HCT116 (cell line): ENCODE measurements at regions not wholly inside any gene's neighbourhood (a gene's known extent, or its start where the extent isn't known, plus 50 kb on each side); places are given as distances from the start of the nearest gene placed in this dataset.

Experiments used
- ATAC-seq: fragments of 200-7000 bp; cut with Tn5 transposase; 2 replicates; pipeline ENCODE4 v1.9.1; 2020; ENCODE audit warnings: mild to moderate bottlenecking, moderate library complexity
- BruUV-seq: library from RNA; stranded (reverse); fragments of 400-500 nt; replicated peaks from 2 replicates; lab custom pipeline; 2021; lab: Mats Ljungman, UMichigan
- CTCF ChIA-PET: fragments of 300-600 bp; sonication (Branson Sonifier 250); formaldehyde crosslinking; loops from one replicate; lab custom pipeline; 2021; ENCODE audit warnings: antibody characterized with exemption; lab: Charles Lee
- POLR2A ChIA-PET: fragments of 300-600, 350-600 bp; sonication (Branson Sonifier 250); formaldehyde crosslinking; loops from one replicate; lab custom pipeline; 2021; ENCODE audit warnings: antibody characterized with exemption; lab: Charles Lee
- RAD21 ChIA-PET, 2 experiments: fragments of 300-600 bp; sonication (Branson Sonifier 250); formaldehyde crosslinking; loops; one replicate each; lab custom pipeline; 2023; ENCODE audit warnings: low total read pairs in 2 of 2; ENCODE audit not compliant: uncharacterized antibody in 2 of 2, unreplicated experiment in 2 of 2, low non-redundant PET in 1 of 2; lab: Charles Lee
- DNase-seq: peaks from one replicate; pipeline ENCODE4 v3.0.0-alpha.2; 2010; ENCODE audit warnings: low read depth, low spot score
- H2AFZ ChIP-seq: fragments of 200-600 bp; shearing (Covaris generic), sonication (generic); 2 replicates; pipeline ENCODE4 v1.6.1; 2017; ENCODE audit warnings: low read depth, mixed run types, mixed read lengths, antibody characterized with exemption, low read length; ENCODE audit not compliant: poor library complexity, severe bottlenecking
- H3K27ac ChIP-seq: 2 replicates; pipeline ENCODE4 v1.5.1; 2012; ENCODE audit warnings: low read depth, low read length
- H3K27me3 ChIP-seq: fragments of 200-600 bp; sonication (generic); 2 replicates; pipeline ENCODE4 v1.6.1; 2016; ENCODE audit warnings: mixed run types, low read length, mixed read lengths; ENCODE audit not compliant: insufficient read depth
- H3K36me3 ChIP-seq, 2 experiments: fragments of 200-500 bp in 1 of 2; fragments of 200-600 bp in 1 of 2; sonication (Bioruptor generic) in 1 of 2; sonication (generic) in 1 of 2; 2 replicates each; pipeline versions ENCODE4 v1.5.1 to v1.6.1; 2014 to 2016; ENCODE audit warnings: low read length in 2 of 2, inconsistent platforms in 1 of 2, mixed read lengths in 1 of 2, mixed run types in 1 of 2; ENCODE audit not compliant: insufficient read depth in 2 of 2, control insufficient read depth in 1 of 2
- H3K4me1 ChIP-seq, 2 experiments: fragments of 200-600 bp in 1 of 2; sonication (generic) in 1 of 2; 2 replicates each; pipeline versions ENCODE4 v1.5.1 to v1.6.1; 2012 to 2017; ENCODE audit warnings: low read length in 2 of 2, inconsistent platforms in 1 of 2, mild to moderate bottlenecking in 1 of 2, mixed read lengths in 1 of 2, mixed run types in 1 of 2, moderate library complexity in 1 of 2; ENCODE audit not compliant: insufficient read depth in 2 of 2, control insufficient read depth in 1 of 2
- H3K4me2 ChIP-seq: fragments of 200-600 bp; sonication (generic); 2 replicates; pipeline ENCODE4 v1.6.1; 2017; ENCODE audit warnings: mixed run types, low read length, mixed read lengths
- H3K4me3 ChIP-seq, 2 experiments: fragments of 200-600 bp in 1 of 2; sonication (generic) in 1 of 2; replicated peaks in 1 of 2; 2 replicates each; pipeline ENCODE4 v1.5.1; 2011 to 2016; ENCODE audit warnings: low read length in 2 of 2, control low read depth in 1 of 2, low read depth in 1 of 2, mild to moderate bottlenecking in 1 of 2, mixed read lengths in 1 of 2, mixed run types in 1 of 2
- H3K79me2 ChIP-seq: fragments of 200-600 bp; sonication (generic); 2 replicates; pipeline ENCODE4 v1.6.1; 2017; ENCODE audit warnings: mild to moderate bottlenecking, mixed run types, low read length, moderate library complexity, mixed read lengths; ENCODE audit not compliant: insufficient read depth
- H3K9ac ChIP-seq: fragments of 200-600 bp; sonication (generic); 2 replicates; pipeline ENCODE4 v1.6.1; 2016; ENCODE audit warnings: low read length, mixed read lengths
- H3K9me2 ChIP-seq: fragments of 200-600 bp; sonication (generic), shearing (Covaris generic); 2 replicates; pipeline ENCODE4 v1.6.1; 2017; ENCODE audit warnings: mixed run types, mild to moderate bottlenecking, moderate library complexity; ENCODE audit not compliant: insufficient read depth
- H3K9me3 ChIP-seq, 2 experiments: fragments of 200-500 bp in 1 of 2; fragments of 200-600 bp in 1 of 2; sonication (Bioruptor generic) in 1 of 2; sonication (generic) in 1 of 2; 2 replicates each; pipeline ENCODE4 v1.6.1; 2014 to 2017; ENCODE audit warnings: low read length in 2 of 2, mixed read lengths in 2 of 2, inconsistent platforms in 1 of 2, low read depth in 1 of 2, mild to moderate bottlenecking in 1 of 2, mixed run types in 1 of 2, moderate library complexity in 1 of 2; ENCODE audit not compliant: control insufficient read depth in 1 of 2, insufficient read depth in 1 of 2
- H4K20me1 ChIP-seq: fragments of 200-600 bp; sonication (generic), shearing (Covaris generic); 2 replicates; pipeline ENCODE4 v1.6.1; 2017; ENCODE audit warnings: mixed run types, mild to moderate bottlenecking, moderate library complexity; ENCODE audit not compliant: insufficient read depth
- CBX3 ChIP-seq: IDR thresholded peaks from 2 replicates; pipeline ENCODE4 v1.6.1; 2012; ENCODE audit warnings: low read depth
- CEBPB ChIP-seq: IDR thresholded peaks from 2 replicates; pipeline ENCODE4 v1.6.1; 2012; ENCODE audit warnings: low read depth
- EGR1 ChIP-seq: IDR thresholded peaks from 2 replicates; pipeline ENCODE4 v1.6.1; 2012; ENCODE audit warnings: low read depth
- ELF1 ChIP-seq: IDR thresholded peaks from 2 replicates; pipeline ENCODE4 v1.6.1; 2012; ENCODE audit warnings: low read depth, borderline replicate concordance
- EZH2 ChIP-seq: fragments of 200-600 bp; sonication (generic); IDR thresholded peaks from 2 replicates; pipeline ENCODE4 v1.6.1; 2017; ENCODE audit warnings: antibody characterized with exemption, mixed run types
- JUND ChIP-seq: IDR thresholded peaks from 2 replicates; pipeline ENCODE4 v1.6.1; 2012
- POLR2A ChIP-seq: IDR thresholded peaks from 2 replicates; pipeline ENCODE4 v1.7.0; 2011; ENCODE audit warnings: borderline replicate concordance; ENCODE audit not compliant: insufficient read depth, insufficient read length; ENCODE audit errors: extremely low read depth
- POLR2AphosphoS5 ChIP-seq: IDR thresholded peaks from 2 replicates; pipeline ENCODE4 v1.6.1; 2011; ENCODE audit warnings: mild to moderate bottlenecking, low read depth, low read length, moderate library complexity
- RAD21 ChIP-seq: IDR thresholded peaks from 2 replicates; pipeline ENCODE4 v1.6.1; 2012; ENCODE audit warnings: low read depth, mild to moderate bottlenecking
- SP1 ChIP-seq: IDR thresholded peaks from 2 replicates; pipeline ENCODE4 v1.6.1; 2012; ENCODE audit warnings: low read depth
- SRF ChIP-seq: IDR thresholded peaks from 2 replicates; pipeline ENCODE4 v1.6.1; 2012; ENCODE audit warnings: low read depth
- TCF7L2 ChIP-seq: IDR thresholded peaks from 2 replicates; pipeline ENCODE4 v1.7.0; 2011; ENCODE audit warnings: borderline replicate concordance, inconsistent platforms; ENCODE audit not compliant: insufficient read depth, insufficient read length; ENCODE audit errors: extremely low read depth
- YY1 ChIP-seq: IDR thresholded peaks from 2 replicates; pipeline ENCODE4 v1.6.1; 2011; ENCODE audit warnings: low read length, low read depth, moderate library complexity, mild to moderate bottlenecking; ENCODE audit not compliant: insufficient replicate concordance; ENCODE audit errors: extremely low read depth
- ZBTB33 ChIP-seq: IDR thresholded peaks from 2 replicates; pipeline ENCODE4 v1.6.1; 2011; ENCODE audit warnings: mild to moderate bottlenecking, low read length, moderate library complexity; ENCODE audit not compliant: insufficient replicate concordance; ENCODE audit errors: extremely low read depth
- ZFX ChIP-seq: fragments of 450-650 bp; IDR thresholded peaks from 2 replicates; pipeline ENCODE4 v1.6.1; 2017
- intact Hi-C: fragments of 100-400 bp; cut with micrococcal nuclease; formaldehyde crosslinking; loops from 2 replicates; pipeline ENCODE4 v1.10.0; 2022
- TF ChIP-seq, protein P1 (sequence below): IDR thresholded peaks from 2 replicates; pipeline ENCODE4 v1.6.1; 2012; ENCODE audit warnings: low read depth
- TF ChIP-seq, protein P2 (sequence below), 3 experiments: fragments of 200-600 bp in 1 of 3; sonication (generic) in 1 of 3; IDR thresholded peaks in 2 of 3; conservative IDR thresholded peaks in 1 of 3; 2 replicates each; pipeline ENCODE4 v1.5.1; 2012 to 2017; ENCODE audit warnings: low read depth in 2 of 3, low read length in 2 of 3, antibody characterized with exemption in 1 of 3, borderline replicate concordance in 1 of 3, control low read depth in 1 of 3, mild to moderate bottlenecking in 1 of 3, mixed read lengths in 1 of 3, mixed run types in 1 of 3, moderate library complexity in 1 of 3; ENCODE audit not compliant: insufficient read depth in 1 of 3
- TF ChIP-seq, protein P3 (sequence below): IDR thresholded peaks from 2 replicates; pipeline ENCODE4 v1.6.1; 2012
- TF ChIP-seq, protein P4 (sequence below): IDR thresholded peaks from 2 replicates; pipeline ENCODE4 v1.6.1; 2012

GRCh38 chr2:31710121-31710520, 129.4 kb upstream of the SRD5A2 start:
- no peaks in the 10 kb centered on the region for H3K79me2 ChIP-seq
- H3K27me3 ChIP-seq, result no peaks in the 10 kb centered on the region
- ChIA-PET RAD21 (no interaction called here), POLR2A (no interaction called here)
- no peak overlapping the region for H3K4me2 ChIP-seq
- no peak overlapping the region for H3K27ac ChIP-seq
- H3K4me1 ChIP-seq, result no peaks in the 10 kb centered on the region
- H4K20me1 ChIP-seq, result no peaks in the 10 kb centered on the region
- no peak overlapping the region for H3K4me3 ChIP-seq
- no peak overlapping the region for H3K9ac ChIP-seq
- no peak for ATAC-seq
- TF ChIP-seq ELF1 (no peak), EZH2 (no peak), SRF (no peak), CEBPB (no peak), ZBTB33 (no peak), YY1 (no peak), CBX3 (no peak), RAD21 (no peak), SP1 (no peak), JUND (no peak), TCF7L2 (no peak), POLR2AphosphoS5 (no peak), POLR2A (no peak), ZFX (no peak), EGR1 (no peak)
- TF ChIP-seq, protein P1, sequence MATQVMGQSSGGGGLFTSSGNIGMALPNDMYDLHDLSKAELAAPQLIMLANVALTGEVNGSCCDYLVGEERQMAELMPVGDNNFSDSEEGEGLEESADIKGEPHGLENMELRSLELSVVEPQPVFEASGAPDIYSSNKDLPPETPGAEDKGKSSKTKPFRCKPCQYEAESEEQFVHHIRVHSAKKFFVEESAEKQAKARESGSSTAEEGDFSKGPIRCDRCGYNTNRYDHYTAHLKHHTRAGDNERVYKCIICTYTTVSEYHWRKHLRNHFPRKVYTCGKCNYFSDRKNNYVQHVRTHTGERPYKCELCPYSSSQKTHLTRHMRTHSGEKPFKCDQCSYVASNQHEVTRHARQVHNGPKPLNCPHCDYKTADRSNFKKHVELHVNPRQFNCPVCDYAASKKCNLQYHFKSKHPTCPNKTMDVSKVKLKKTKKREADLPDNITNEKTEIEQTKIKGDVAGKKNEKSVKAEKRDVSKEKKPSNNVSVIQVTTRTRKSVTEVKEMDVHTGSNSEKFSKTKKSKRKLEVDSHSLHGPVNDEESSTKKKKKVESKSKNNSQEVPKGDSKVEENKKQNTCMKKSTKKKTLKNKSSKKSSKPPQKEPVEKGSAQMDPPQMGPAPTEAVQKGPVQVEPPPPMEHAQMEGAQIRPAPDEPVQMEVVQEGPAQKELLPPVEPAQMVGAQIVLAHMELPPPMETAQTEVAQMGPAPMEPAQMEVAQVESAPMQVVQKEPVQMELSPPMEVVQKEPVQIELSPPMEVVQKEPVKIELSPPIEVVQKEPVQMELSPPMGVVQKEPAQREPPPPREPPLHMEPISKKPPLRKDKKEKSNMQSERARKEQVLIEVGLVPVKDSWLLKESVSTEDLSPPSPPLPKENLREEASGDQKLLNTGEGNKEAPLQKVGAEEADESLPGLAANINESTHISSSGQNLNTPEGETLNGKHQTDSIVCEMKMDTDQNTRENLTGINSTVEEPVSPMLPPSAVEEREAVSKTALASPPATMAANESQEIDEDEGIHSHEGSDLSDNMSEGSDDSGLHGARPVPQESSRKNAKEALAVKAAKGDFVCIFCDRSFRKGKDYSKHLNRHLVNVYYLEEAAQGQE, result no peak
- TF ChIP-seq, protein P2, sequence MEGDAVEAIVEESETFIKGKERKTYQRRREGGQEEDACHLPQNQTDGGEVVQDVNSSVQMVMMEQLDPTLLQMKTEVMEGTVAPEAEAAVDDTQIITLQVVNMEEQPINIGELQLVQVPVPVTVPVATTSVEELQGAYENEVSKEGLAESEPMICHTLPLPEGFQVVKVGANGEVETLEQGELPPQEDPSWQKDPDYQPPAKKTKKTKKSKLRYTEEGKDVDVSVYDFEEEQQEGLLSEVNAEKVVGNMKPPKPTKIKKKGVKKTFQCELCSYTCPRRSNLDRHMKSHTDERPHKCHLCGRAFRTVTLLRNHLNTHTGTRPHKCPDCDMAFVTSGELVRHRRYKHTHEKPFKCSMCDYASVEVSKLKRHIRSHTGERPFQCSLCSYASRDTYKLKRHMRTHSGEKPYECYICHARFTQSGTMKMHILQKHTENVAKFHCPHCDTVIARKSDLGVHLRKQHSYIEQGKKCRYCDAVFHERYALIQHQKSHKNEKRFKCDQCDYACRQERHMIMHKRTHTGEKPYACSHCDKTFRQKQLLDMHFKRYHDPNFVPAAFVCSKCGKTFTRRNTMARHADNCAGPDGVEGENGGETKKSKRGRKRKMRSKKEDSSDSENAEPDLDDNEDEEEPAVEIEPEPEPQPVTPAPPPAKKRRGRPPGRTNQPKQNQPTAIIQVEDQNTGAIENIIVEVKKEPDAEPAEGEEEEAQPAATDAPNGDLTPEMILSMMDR (IDR thresholded peaks at IDR 0.05 in 2 of 3, conservative IDR thresholded peaks at IDR 0.05 in 1 of 3; ENCODE audit: borderline replicate concordance in 1 of 3, insufficient read depth in 1 of 3, low read depth in 2 of 3, low read length in 2 of 3), result no peak
- TF ChIP-seq, protein P3, sequence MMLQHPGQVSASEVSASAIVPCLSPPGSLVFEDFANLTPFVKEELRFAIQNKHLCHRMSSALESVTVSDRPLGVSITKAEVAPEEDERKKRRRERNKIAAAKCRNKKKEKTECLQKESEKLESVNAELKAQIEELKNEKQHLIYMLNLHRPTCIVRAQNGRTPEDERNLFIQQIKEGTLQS, result no peak
- TF ChIP-seq, protein P4, sequence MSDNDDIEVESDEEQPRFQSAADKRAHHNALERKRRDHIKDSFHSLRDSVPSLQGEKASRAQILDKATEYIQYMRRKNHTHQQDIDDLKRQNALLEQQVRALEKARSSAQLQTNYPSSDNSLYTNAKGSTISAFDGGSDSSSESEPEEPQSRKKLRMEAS, result no peak
- TF ChIP-seq, all 23 proteins: peak for 0
- Histone ChIP-seq H2AFZ (no peak overlapping the region), H3K9me2 (no peaks in the 10 kb centered on the region), H3K9me3 (no peaks in the 10 kb centered on the region), H3K36me3 (no peaks in the 10 kb centered on the region)
- CTCF ChIA-PET, result no interaction called here
- intact Hi-C loops, result no loop called here
- BruUV-seq, result no TSS peak
- DNase-seq, result no peak
